Tibial nerve (tissue), 4 donors: ENCODE measurements at regions not wholly inside any gene's neighbourhood (a gene's known extent, or its start where the extent isn't known, plus 50 kb on each side); places are given as distances from the start of the nearest gene placed in this dataset.
A peak's percentile ranks its signal among the peaks of the same experiment; 100 is the strongest.

ENCODE experiments used
- DNase-seq, 2 donors: peaks; one replicate each; pipeline ENCODE4 v3.0.0-alpha.2; 2019; ENCODE audit warnings: low spot score in 2 of 2
- H3K27ac ChIP-seq, 4 donors: fragments of 200-600 bp; sonication (generic) in 3 of 4; one replicate each; pipeline ENCODE4 v1.5.1; 2017 to 2019; ENCODE audit warnings: mild to moderate bottlenecking in 1 of 4
- H3K27me3 ChIP-seq, 2 donors: fragments of 200-600 bp; sonication (generic) in 1 of 2; one replicate each; pipeline versions ENCODE4 v1.5.1 to v1.6.0; 2017 to 2019
- H3K36me3 ChIP-seq, 3 donors: fragments of 200-600 bp; sonication (generic); one replicate each; pipeline ENCODE4 v1.5.1; 2018 to 2019
- H3K4me1 ChIP-seq, 4 donors: fragments of 200-600 bp; sonication (generic) in 3 of 4; one replicate each; pipeline ENCODE4 v1.5.1; 2017 to 2019
- H3K4me3 ChIP-seq, 4 donors: fragments of 200-600 bp; sonication (generic) in 3 of 4; one replicate each; pipeline ENCODE4 v1.5.1; 2017 to 2019; ENCODE audit warnings: mild to moderate bottlenecking in 1 of 4, moderate library complexity in 1 of 4
- H3K9me3 ChIP-seq, 4 donors: fragments of 200-600 bp; sonication (generic) in 3 of 4; one replicate each; pipeline ENCODE4 v1.5.1; 2017 to 2019
- EP300 ChIP-seq, 2 donors: sonication (generic); formaldehyde crosslinking; IDR thresholded peaks; one replicate each; pipeline ENCODE4 v1.6.1; 2017; ENCODE audit warnings: antibody characterized with exemption in 2 of 2, mild to moderate bottlenecking in 1 of 2
- POLR2A ChIP-seq, 2 donors: fragments of 450-650 bp; IDR thresholded peaks; one replicate each; pipeline ENCODE4 v1.6.1; 2017; ENCODE audit warnings: antibody characterized with exemption in 2 of 2, mild to moderate bottlenecking in 2 of 2, moderate library complexity in 2 of 2
- WGBS, 2 donors: methylation state at CpG; one replicate each; pipeline ENCODE4 v1.1.5; 2018; 5-methylcytosine and 5-hydroxymethylcytosine counted together
- TF ChIP-seq, protein P1 (sequence below), 5 experiments: fragments of 200-600 bp in 3 of 5; fragments of 450-650 bp in 2 of 5; sonication (generic) in 3 of 5; IDR thresholded peaks; one replicate each; pipeline ENCODE4 v1.5.1; 2016 to 2019; ENCODE audit warnings: antibody characterized with exemption in 5 of 5, mild to moderate bottlenecking in 3 of 5, moderate library complexity in 2 of 5

DNA sequence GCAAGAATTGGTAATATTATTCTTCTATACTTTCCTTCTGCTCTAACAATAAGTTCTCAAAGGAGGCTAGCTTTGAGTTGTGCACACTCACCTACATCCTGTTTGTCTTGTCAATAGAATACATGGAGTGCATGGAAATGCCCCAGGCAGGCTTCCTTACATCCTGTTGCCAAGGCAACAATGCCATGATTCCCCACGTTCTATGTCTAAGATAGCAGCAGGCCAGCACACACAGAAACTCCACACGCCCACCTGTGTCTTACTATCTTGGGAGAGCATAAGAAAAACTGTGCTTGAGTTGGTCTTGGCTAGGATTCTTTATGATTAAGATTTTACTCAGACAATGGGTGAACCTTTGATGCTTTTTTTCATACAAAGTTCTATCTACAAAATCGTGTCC, 379.2 kb downstream of the AASDHPPT start:
- Histone ChIP-seq H3K36me3 (no peaks in the 10 kb centered on the region), H3K4me3 (no peak overlapping the region), H3K9me3 (peaks cover 0 to 21% (median 0%) of the 10 kb centered on the region in 4 donors), H3K27ac (no peak overlapping the region), H3K27me3 (no peaks in the 10 kb centered on the region), H3K4me1 (peaks cover 0 to 3% (median under 1%) of the 10 kb centered on the region in 4 donors)
- TF ChIP-seq, protein P1, sequence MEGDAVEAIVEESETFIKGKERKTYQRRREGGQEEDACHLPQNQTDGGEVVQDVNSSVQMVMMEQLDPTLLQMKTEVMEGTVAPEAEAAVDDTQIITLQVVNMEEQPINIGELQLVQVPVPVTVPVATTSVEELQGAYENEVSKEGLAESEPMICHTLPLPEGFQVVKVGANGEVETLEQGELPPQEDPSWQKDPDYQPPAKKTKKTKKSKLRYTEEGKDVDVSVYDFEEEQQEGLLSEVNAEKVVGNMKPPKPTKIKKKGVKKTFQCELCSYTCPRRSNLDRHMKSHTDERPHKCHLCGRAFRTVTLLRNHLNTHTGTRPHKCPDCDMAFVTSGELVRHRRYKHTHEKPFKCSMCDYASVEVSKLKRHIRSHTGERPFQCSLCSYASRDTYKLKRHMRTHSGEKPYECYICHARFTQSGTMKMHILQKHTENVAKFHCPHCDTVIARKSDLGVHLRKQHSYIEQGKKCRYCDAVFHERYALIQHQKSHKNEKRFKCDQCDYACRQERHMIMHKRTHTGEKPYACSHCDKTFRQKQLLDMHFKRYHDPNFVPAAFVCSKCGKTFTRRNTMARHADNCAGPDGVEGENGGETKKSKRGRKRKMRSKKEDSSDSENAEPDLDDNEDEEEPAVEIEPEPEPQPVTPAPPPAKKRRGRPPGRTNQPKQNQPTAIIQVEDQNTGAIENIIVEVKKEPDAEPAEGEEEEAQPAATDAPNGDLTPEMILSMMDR (IDR thresholded peaks at IDR 0.05): no peak
- TF ChIP-seq POLR2A (IDR thresholded peaks at IDR 0.05) (no peak), EP300 (IDR thresholded peaks at IDR 0.05) (no peak)
- WGBS, 2 donors: 46 to 81% methylated on average over 3 of the region's 3 CpGs
- no peak for DNase-seq

DNA sequence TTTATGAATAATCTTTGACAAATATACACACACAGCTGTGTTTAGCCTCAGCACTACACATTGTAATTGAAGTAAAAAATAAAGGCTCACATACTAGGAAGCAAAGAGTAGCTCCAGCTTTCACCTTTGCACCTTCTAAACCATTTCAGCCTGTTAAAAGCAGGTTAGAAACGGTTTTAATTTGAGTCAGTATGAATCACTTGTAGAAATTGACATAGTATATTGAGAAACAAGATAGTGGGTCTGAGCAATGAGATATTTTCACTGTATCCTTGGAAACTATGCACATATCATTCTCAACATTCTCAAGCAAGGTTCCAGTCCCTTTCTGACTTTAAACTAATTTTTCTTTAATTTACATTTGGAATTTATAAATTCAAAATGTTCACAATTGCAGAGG, 380.3 kb downstream of the AASDHPPT start:
- no peak for TF ChIP-seq POLR2A (IDR thresholded peaks at IDR 0.05)
- TF ChIP-seq EP300 (IDR thresholded peaks at IDR 0.05): no peak
- TF ChIP-seq, protein P1 (IDR thresholded peaks at IDR 0.05): no peak
- H3K27me3 ChIP-seq: no peaks in the 10 kb centered on the region
- WGBS, 2 donors: 56 to 62% methylated on average over 1 of the region's 1 CpG

DNA sequence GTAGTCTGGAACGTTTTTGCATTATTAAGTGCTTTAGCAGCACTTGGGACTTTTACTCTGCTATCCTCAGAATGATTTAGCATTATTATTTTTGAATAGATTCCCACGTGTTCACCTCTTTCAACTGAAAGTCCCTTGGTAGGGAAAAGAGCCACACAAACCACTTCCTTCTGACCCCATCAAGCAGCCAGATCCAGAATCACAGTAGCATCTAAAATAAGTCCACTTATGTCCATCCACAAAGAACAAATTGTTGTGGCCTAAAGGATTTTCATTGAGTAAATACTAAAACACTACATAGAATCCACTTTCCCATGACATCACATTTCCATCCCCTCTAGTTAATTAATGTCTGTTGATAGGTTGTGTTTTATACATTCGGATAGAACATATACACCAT, 381.7 kb downstream of the AASDHPPT start:
- TF ChIP-seq EP300 (IDR thresholded peaks at IDR 0.05): no peak
- TF ChIP-seq, protein P1 (IDR thresholded peaks at IDR 0.05): no peak
- no peak for TF ChIP-seq POLR2A (IDR thresholded peaks at IDR 0.05)
- H3K4me1 ChIP-seq: peaks cover 0 to 26% (median 6%) of the 10 kb centered on the region in 4 donors
- H3K36me3 ChIP-seq: no peaks in the 10 kb centered on the region
- 19 to 26% methylated on average over 3 of the region's 3 CpGs for WGBS, 2 donors
- H3K9me3 ChIP-seq: peaks cover 0 to 8% (median 0%) of the 10 kb centered on the region in 4 donors
- no peak overlapping the region for H3K4me3 ChIP-seq
- DNase-seq: no peak
- H3K27ac ChIP-seq: no peak overlapping the region
- H3K27me3 ChIP-seq: no peaks in the 10 kb centered on the region

More for the DNA sequence above, 380.3 kb downstream of the AASDHPPT start:
- H3K36me3 ChIP-seq: no peaks in the 10 kb centered on the region
- H3K4me1 ChIP-seq: peaks cover 0 to 13% (median 6%) of the 10 kb centered on the region in 4 donors
- no peak overlapping the region for H3K27ac ChIP-seq
- no peak overlapping the region for H3K4me3 ChIP-seq
- H3K9me3 ChIP-seq: peaks cover 0 to 20% (median 0%) of the 10 kb centered on the region in 4 donors
- no peak for DNase-seq

DNA sequence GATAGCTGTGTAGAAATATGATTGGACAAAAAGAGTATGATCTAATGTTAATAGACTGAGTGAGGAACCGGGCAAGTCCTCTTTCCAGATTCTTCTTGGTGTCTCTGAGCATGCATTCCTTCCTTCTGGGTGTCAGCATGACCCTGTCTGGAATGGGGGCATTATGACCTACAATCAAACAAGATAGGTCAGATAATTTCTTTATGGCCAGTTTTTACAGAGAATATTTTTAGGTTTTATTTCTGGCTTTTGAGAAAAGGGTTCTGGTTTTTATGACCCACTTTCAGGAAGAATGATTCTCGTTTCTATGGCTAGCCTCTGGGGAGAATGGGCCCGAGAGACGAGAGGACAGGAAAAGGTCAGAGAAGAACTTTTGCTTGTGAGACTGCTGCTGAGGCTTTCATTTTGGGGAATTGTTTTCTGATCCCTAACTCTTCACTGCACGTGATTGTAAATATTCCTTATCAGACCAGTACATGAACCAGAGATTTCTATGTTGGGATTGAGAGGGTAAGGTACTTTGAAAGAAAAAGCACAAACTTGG, 383.8 kb downstream of the AASDHPPT start:
- Histone ChIP-seq H3K36me3 (no peaks in the 10 kb centered on the region), H3K27ac (no peak overlapping the region), H3K4me1 (peaks cover 0 to 27% (median 6%) of the 10 kb centered on the region in 4 donors), H3K27me3 (no peaks in the 10 kb centered on the region), H3K4me3 (no peak overlapping the region), H3K9me3 (no peaks in the 10 kb centered on the region)
- TF ChIP-seq, protein P1 (IDR thresholded peaks at IDR 0.05): no peak
- TF ChIP-seq POLR2A (IDR thresholded peaks at IDR 0.05) (no peak), EP300 (IDR thresholded peaks at IDR 0.05) (no peak)
- 28 to 50% methylated on average over 5 of the region's 5 CpGs for WGBS, 2 donors
- DNase-seq: no peak

DNA sequence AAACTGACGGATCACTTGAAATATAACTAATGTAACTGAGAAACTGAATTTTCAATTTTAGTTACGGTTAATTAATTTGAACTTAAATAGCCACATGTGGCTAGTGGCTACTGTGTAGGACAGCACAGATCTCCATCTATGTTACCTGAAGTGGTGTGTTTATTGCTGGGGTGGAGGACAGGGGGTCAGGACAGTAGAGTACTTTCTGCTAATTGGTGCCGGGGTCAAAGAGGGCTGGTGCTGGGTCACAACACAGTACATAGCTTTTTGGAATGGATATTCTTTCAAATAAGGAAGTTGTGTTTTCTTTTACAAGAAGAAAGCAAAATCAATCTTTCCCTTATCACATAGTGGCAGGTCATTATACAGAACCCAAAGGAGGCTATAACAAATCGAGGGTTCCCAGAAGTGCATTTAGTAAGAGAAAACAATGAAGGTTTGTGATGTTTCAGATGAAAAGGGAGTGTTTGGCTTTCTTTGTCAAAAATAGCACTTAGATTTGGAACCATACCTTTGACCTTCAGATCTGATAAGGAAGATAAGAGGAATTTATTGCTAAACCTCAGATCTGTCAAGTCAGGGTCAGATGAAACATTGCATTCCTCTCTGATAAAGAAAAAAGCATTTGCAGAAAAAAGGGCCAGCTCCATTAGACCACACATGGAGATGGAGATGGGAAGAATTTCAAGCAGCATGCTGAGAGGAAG, 384.5 kb downstream of the AASDHPPT start:
- TF ChIP-seq, protein P1 (IDR thresholded peaks at IDR 0.05): no peak
- TF ChIP-seq EP300 (IDR thresholded peaks at IDR 0.05) (no peak), POLR2A (IDR thresholded peaks at IDR 0.05) (no peak)
- Histone ChIP-seq H3K4me1 (peaks cover 0 to 27% (median 6%) of the 10 kb centered on the region in 4 donors), H3K27ac (peak overlapping the region in 1 of 4 donors; percentile 40), H3K4me3 (no peak overlapping the region), H3K27me3 (no peaks in the 10 kb centered on the region), H3K9me3 (no peaks in the 10 kb centered on the region), H3K36me3 (no peaks in the 10 kb centered on the region)
- no peak for DNase-seq
- WGBS, 2 donors: 59 to 63% methylated on average over 4 of the region's 4 CpGs
